HCT116 (cell line): ENCODE measurements at regions not wholly inside any gene's neighbourhood (a gene's known extent, or its start where the extent isn't known, plus 50 kb on each side); places are given as distances from the start of the nearest gene placed in this dataset.

Source experiments
- ATAC-seq: fragments of 200-7000 bp; cut with Tn5 transposase; 2 replicates; pipeline ENCODE4 v1.9.1; 2020; ENCODE audit warnings: mild to moderate bottlenecking, moderate library complexity
- BruUV-seq: library from RNA; stranded (reverse); fragments of 400-500 nt; replicated peaks from 2 replicates; lab custom pipeline; 2021; lab: Mats Ljungman, UMichigan
- CTCF ChIA-PET: fragments of 300-600 bp; sonication (Branson Sonifier 250); formaldehyde crosslinking; loops from one replicate; lab custom pipeline; 2021; ENCODE audit warnings: antibody characterized with exemption; lab: Charles Lee
- POLR2A ChIA-PET: fragments of 300-600, 350-600 bp; sonication (Branson Sonifier 250); formaldehyde crosslinking; loops from one replicate; lab custom pipeline; 2021; ENCODE audit warnings: antibody characterized with exemption; lab: Charles Lee
- RAD21 ChIA-PET, 2 experiments: fragments of 300-600 bp; sonication (Branson Sonifier 250); formaldehyde crosslinking; loops; one replicate each; lab custom pipeline; 2023; ENCODE audit warnings: low total read pairs in 2 of 2; ENCODE audit not compliant: uncharacterized antibody in 2 of 2, unreplicated experiment in 2 of 2, low non-redundant PET in 1 of 2; lab: Charles Lee
- DNase-seq: peaks from one replicate; pipeline ENCODE4 v3.0.0-alpha.2; 2010; ENCODE audit warnings: low read depth, low spot score
- H2AFZ ChIP-seq: fragments of 200-600 bp; shearing (Covaris generic), sonication (generic); 2 replicates; pipeline ENCODE4 v1.6.1; 2017; ENCODE audit warnings: low read depth, mixed run types, mixed read lengths, antibody characterized with exemption, low read length; ENCODE audit not compliant: poor library complexity, severe bottlenecking
- H3K27ac ChIP-seq: 2 replicates; pipeline ENCODE4 v1.5.1; 2012; ENCODE audit warnings: low read depth, low read length
- H3K27me3 ChIP-seq: fragments of 200-600 bp; sonication (generic); 2 replicates; pipeline ENCODE4 v1.6.1; 2016; ENCODE audit warnings: mixed run types, low read length, mixed read lengths; ENCODE audit not compliant: insufficient read depth
- H3K36me3 ChIP-seq, 2 experiments: fragments of 200-500 bp in 1 of 2; fragments of 200-600 bp in 1 of 2; sonication (Bioruptor generic) in 1 of 2; sonication (generic) in 1 of 2; 2 replicates each; pipeline versions ENCODE4 v1.5.1 to v1.6.1; 2014 to 2016; ENCODE audit warnings: low read length in 2 of 2, inconsistent platforms in 1 of 2, mixed read lengths in 1 of 2, mixed run types in 1 of 2; ENCODE audit not compliant: insufficient read depth in 2 of 2, control insufficient read depth in 1 of 2
- H3K4me1 ChIP-seq, 2 experiments: fragments of 200-600 bp in 1 of 2; sonication (generic) in 1 of 2; 2 replicates each; pipeline versions ENCODE4 v1.5.1 to v1.6.1; 2012 to 2017; ENCODE audit warnings: low read length in 2 of 2, inconsistent platforms in 1 of 2, mild to moderate bottlenecking in 1 of 2, mixed read lengths in 1 of 2, mixed run types in 1 of 2, moderate library complexity in 1 of 2; ENCODE audit not compliant: insufficient read depth in 2 of 2, control insufficient read depth in 1 of 2
- H3K4me2 ChIP-seq: fragments of 200-600 bp; sonication (generic); 2 replicates; pipeline ENCODE4 v1.6.1; 2017; ENCODE audit warnings: mixed run types, low read length, mixed read lengths
- H3K4me3 ChIP-seq, 2 experiments: fragments of 200-600 bp in 1 of 2; sonication (generic) in 1 of 2; replicated peaks in 1 of 2; 2 replicates each; pipeline ENCODE4 v1.5.1; 2011 to 2016; ENCODE audit warnings: low read length in 2 of 2, control low read depth in 1 of 2, low read depth in 1 of 2, mild to moderate bottlenecking in 1 of 2, mixed read lengths in 1 of 2, mixed run types in 1 of 2
- H3K79me2 ChIP-seq: fragments of 200-600 bp; sonication (generic); 2 replicates; pipeline ENCODE4 v1.6.1; 2017; ENCODE audit warnings: mild to moderate bottlenecking, mixed run types, low read length, moderate library complexity, mixed read lengths; ENCODE audit not compliant: insufficient read depth
- H3K9ac ChIP-seq: fragments of 200-600 bp; sonication (generic); 2 replicates; pipeline ENCODE4 v1.6.1; 2016; ENCODE audit warnings: low read length, mixed read lengths
- H3K9me2 ChIP-seq: fragments of 200-600 bp; sonication (generic), shearing (Covaris generic); 2 replicates; pipeline ENCODE4 v1.6.1; 2017; ENCODE audit warnings: mixed run types, mild to moderate bottlenecking, moderate library complexity; ENCODE audit not compliant: insufficient read depth
- H3K9me3 ChIP-seq, 2 experiments: fragments of 200-500 bp in 1 of 2; fragments of 200-600 bp in 1 of 2; sonication (Bioruptor generic) in 1 of 2; sonication (generic) in 1 of 2; 2 replicates each; pipeline ENCODE4 v1.6.1; 2014 to 2017; ENCODE audit warnings: low read length in 2 of 2, mixed read lengths in 2 of 2, inconsistent platforms in 1 of 2, low read depth in 1 of 2, mild to moderate bottlenecking in 1 of 2, mixed run types in 1 of 2, moderate library complexity in 1 of 2; ENCODE audit not compliant: control insufficient read depth in 1 of 2, insufficient read depth in 1 of 2
- H4K20me1 ChIP-seq: fragments of 200-600 bp; sonication (generic), shearing (Covaris generic); 2 replicates; pipeline ENCODE4 v1.6.1; 2017; ENCODE audit warnings: mixed run types, mild to moderate bottlenecking, moderate library complexity; ENCODE audit not compliant: insufficient read depth
- CBX3 ChIP-seq: IDR thresholded peaks from 2 replicates; pipeline ENCODE4 v1.6.1; 2012; ENCODE audit warnings: low read depth
- EGR1 ChIP-seq: IDR thresholded peaks from 2 replicates; pipeline ENCODE4 v1.6.1; 2012; ENCODE audit warnings: low read depth
- ELF1 ChIP-seq: IDR thresholded peaks from 2 replicates; pipeline ENCODE4 v1.6.1; 2012; ENCODE audit warnings: low read depth, borderline replicate concordance
- EZH2phosphoT487 ChIP-seq: fragments of 200-600 bp; IDR thresholded peaks from 2 replicates; pipeline ENCODE4 v1.6.1; 2018; ENCODE audit warnings: antibody characterized with exemption, borderline replicate concordance
- FOSL1 ChIP-seq: IDR thresholded peaks from 2 replicates; pipeline ENCODE4 v1.6.1; 2012; ENCODE audit warnings: low read depth
- POLR2A ChIP-seq: IDR thresholded peaks from 2 replicates; pipeline ENCODE4 v1.7.0; 2011; ENCODE audit warnings: borderline replicate concordance; ENCODE audit not compliant: insufficient read depth, insufficient read length; ENCODE audit errors: extremely low read depth
- POLR2AphosphoS5 ChIP-seq: IDR thresholded peaks from 2 replicates; pipeline ENCODE4 v1.6.1; 2011; ENCODE audit warnings: mild to moderate bottlenecking, low read depth, low read length, moderate library complexity
- SIN3A ChIP-seq: IDR thresholded peaks from 2 replicates; pipeline ENCODE4 v1.6.1; 2012; ENCODE audit warnings: low read depth
- SP1 ChIP-seq: IDR thresholded peaks from 2 replicates; pipeline ENCODE4 v1.6.1; 2012; ENCODE audit warnings: low read depth
- SRF ChIP-seq: IDR thresholded peaks from 2 replicates; pipeline ENCODE4 v1.6.1; 2012; ENCODE audit warnings: low read depth
- TCF7L2 ChIP-seq: IDR thresholded peaks from 2 replicates; pipeline ENCODE4 v1.7.0; 2011; ENCODE audit warnings: borderline replicate concordance, inconsistent platforms; ENCODE audit not compliant: insufficient read depth, insufficient read length; ENCODE audit errors: extremely low read depth
- YY1 ChIP-seq: IDR thresholded peaks from 2 replicates; pipeline ENCODE4 v1.6.1; 2011; ENCODE audit warnings: low read length, low read depth, moderate library complexity, mild to moderate bottlenecking; ENCODE audit not compliant: insufficient replicate concordance; ENCODE audit errors: extremely low read depth
- ZNF274 ChIP-seq: fragments of 200-500 bp; sonication (Bioruptor generic); IDR thresholded peaks from 2 replicates; pipeline ENCODE4 v1.6.1; 2014; ENCODE audit warnings: mild to moderate bottlenecking, low read depth, low read length, inconsistent platforms
- intact Hi-C: fragments of 100-400 bp; cut with micrococcal nuclease; formaldehyde crosslinking; loops from 2 replicates; pipeline ENCODE4 v1.10.0; 2022
- TF ChIP-seq, protein P1 (sequence below): IDR thresholded peaks from 2 replicates; pipeline ENCODE4 v1.6.1; 2011; ENCODE audit warnings: mild to moderate bottlenecking, low read length, moderate library complexity; ENCODE audit not compliant: insufficient replicate concordance; ENCODE audit errors: extremely low read depth
- TF ChIP-seq, protein P2 (sequence below), 3 experiments: fragments of 200-600 bp in 1 of 3; sonication (generic) in 1 of 3; IDR thresholded peaks in 2 of 3; conservative IDR thresholded peaks in 1 of 3; 2 replicates each; pipeline ENCODE4 v1.5.1; 2012 to 2017; ENCODE audit warnings: low read depth in 2 of 3, low read length in 2 of 3, antibody characterized with exemption in 1 of 3, borderline replicate concordance in 1 of 3, control low read depth in 1 of 3, mild to moderate bottlenecking in 1 of 3, mixed read lengths in 1 of 3, mixed run types in 1 of 3, moderate library complexity in 1 of 3; ENCODE audit not compliant: insufficient read depth in 1 of 3
- TF ChIP-seq, protein P3 (sequence below): IDR thresholded peaks from 2 replicates; pipeline ENCODE4 v1.6.1; 2012
- TF ChIP-seq, protein P4 (sequence below): IDR thresholded peaks from 2 replicates; pipeline ENCODE4 v1.6.1; 2012

DNA sequence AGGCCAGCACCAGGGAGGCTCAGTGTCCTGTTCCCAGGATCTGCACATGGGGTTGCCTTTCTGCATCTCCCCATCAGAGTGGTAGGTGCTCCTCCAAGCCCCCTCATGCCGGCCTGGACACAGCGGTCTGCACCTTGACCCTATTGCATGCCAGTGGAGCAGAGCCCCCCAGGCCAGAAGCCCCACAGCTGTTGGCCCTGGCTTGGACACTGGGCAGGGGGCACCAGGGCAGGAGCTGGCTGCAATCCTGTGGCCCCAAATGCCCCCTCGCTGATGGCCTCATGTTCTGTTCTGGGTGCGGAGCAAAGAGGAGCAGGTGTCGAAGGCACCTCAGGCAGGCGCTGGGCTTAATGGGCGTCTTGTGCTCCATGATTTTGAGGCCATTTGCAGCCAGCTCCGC lies 62.7 kb downstream of the CCDC74A start:
- Histone ChIP-seq H3K4me1 (no peaks in the 10 kb centered on the region), H3K4me3 (no peak overlapping the region), H3K36me3 (no peaks in the 10 kb centered on the region), H3K9me3 (no peaks in the 10 kb centered on the region), H3K27me3 (peaks cover 44% of the 10 kb centered on the region), H4K20me1 (no peaks in the 10 kb centered on the region), H3K27ac (no peak overlapping the region), H3K79me2 (no peaks in the 10 kb centered on the region), H3K9me2 (no peaks in the 10 kb centered on the region), H3K4me2 (no peak overlapping the region), H2AFZ (no peak overlapping the region), H3K9ac (no peak overlapping the region)
- POLR2A ChIA-PET = no interaction called here
- ATAC-seq = no peak
- RAD21 ChIA-PET = no interaction called here
- DNase-seq = no peak
- BruUV-seq = no TSS peak
- intact Hi-C loops = no loop called here
- no peak for TF ChIP-seq EZH2phosphoT487
- TF ChIP-seq SIN3A = no peak
- no peak for TF ChIP-seq SRF
- TF ChIP-seq POLR2AphosphoS5 = no peak
- no peak for TF ChIP-seq EGR1
- TF ChIP-seq POLR2A = no peak
- TF ChIP-seq ZNF274 = no peak
- TF ChIP-seq, protein P1, sequence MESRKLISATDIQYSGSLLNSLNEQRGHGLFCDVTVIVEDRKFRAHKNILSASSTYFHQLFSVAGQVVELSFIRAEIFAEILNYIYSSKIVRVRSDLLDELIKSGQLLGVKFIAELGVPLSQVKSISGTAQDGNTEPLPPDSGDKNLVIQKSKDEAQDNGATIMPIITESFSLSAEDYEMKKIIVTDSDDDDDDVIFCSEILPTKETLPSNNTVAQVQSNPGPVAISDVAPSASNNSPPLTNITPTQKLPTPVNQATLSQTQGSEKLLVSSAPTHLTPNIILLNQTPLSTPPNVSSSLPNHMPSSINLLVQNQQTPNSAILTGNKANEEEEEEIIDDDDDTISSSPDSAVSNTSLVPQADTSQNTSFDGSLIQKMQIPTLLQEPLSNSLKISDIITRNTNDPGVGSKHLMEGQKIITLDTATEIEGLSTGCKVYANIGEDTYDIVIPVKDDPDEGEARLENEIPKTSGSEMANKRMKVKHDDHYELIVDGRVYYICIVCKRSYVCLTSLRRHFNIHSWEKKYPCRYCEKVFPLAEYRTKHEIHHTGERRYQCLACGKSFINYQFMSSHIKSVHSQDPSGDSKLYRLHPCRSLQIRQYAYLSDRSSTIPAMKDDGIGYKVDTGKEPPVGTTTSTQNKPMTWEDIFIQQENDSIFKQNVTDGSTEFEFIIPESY = no peak
- CTCF ChIA-PET = no interaction called here

DNA sequence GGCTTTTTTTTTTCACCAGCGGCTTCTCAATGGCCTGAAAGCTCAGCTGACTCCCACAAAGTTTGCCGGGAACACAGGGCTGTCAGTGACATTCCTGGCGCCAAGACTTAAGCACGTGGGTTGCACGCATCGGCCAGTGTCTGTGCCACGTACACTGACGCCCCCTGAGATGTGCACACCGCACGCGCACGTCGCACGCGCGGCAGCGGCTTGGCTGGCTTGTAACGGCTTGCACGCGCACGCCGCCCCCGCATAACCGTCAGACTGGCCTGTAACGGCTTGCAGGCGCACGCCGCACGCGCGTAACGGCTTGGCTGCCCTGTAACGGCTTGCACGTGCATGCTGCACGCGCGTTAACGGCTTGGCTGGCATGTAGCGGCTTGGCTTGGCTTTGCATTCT lies 63.2 kb downstream of the CCDC74A start:
- Histone ChIP-seq H2AFZ (no peak overlapping the region), H4K20me1 (no peaks in the 10 kb centered on the region)
- intact Hi-C loops = no loop called here
- no peak for TF ChIP-seq YY1
- TF ChIP-seq SP1 = no peak
- TF ChIP-seq, protein P2, sequence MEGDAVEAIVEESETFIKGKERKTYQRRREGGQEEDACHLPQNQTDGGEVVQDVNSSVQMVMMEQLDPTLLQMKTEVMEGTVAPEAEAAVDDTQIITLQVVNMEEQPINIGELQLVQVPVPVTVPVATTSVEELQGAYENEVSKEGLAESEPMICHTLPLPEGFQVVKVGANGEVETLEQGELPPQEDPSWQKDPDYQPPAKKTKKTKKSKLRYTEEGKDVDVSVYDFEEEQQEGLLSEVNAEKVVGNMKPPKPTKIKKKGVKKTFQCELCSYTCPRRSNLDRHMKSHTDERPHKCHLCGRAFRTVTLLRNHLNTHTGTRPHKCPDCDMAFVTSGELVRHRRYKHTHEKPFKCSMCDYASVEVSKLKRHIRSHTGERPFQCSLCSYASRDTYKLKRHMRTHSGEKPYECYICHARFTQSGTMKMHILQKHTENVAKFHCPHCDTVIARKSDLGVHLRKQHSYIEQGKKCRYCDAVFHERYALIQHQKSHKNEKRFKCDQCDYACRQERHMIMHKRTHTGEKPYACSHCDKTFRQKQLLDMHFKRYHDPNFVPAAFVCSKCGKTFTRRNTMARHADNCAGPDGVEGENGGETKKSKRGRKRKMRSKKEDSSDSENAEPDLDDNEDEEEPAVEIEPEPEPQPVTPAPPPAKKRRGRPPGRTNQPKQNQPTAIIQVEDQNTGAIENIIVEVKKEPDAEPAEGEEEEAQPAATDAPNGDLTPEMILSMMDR (IDR thresholded peaks at IDR 0.05 in 2 of 3, conservative IDR thresholded peaks at IDR 0.05 in 1 of 3; ENCODE audit: borderline replicate concordance in 1 of 3, insufficient read depth in 1 of 3, low read depth in 2 of 3, low read length in 2 of 3) = no peak
- TF ChIP-seq ELF1 = no peak
- no peak for TF ChIP-seq SRF
- TF ChIP-seq FOSL1 = no peak
- TF ChIP-seq, protein P3, sequence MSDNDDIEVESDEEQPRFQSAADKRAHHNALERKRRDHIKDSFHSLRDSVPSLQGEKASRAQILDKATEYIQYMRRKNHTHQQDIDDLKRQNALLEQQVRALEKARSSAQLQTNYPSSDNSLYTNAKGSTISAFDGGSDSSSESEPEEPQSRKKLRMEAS = no peak
- TF ChIP-seq TCF7L2 = no peak
- TF ChIP-seq, protein P4, sequence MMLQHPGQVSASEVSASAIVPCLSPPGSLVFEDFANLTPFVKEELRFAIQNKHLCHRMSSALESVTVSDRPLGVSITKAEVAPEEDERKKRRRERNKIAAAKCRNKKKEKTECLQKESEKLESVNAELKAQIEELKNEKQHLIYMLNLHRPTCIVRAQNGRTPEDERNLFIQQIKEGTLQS = no peak
- TF ChIP-seq CBX3 = no peak
- no peak for TF ChIP-seq POLR2A

More for the DNA sequence above, 63.2 kb downstream of the CCDC74A start:
- H3K27ac ChIP-seq = no peak overlapping the region
- no peaks in the 10 kb centered on the region for H3K79me2 ChIP-seq
- H3K4me3 ChIP-seq = no peak overlapping the region
- ATAC-seq (no peak), DNase-seq (no peak)
- ChIA-PET POLR2A (no interaction called here), CTCF (no interaction called here), RAD21 (no interaction called here)
- no TSS peak for BruUV-seq
- peaks cover 39% of the 10 kb centered on the region for H3K27me3 ChIP-seq
- H3K9me3 ChIP-seq = no peaks in the 10 kb centered on the region
- no peaks in the 10 kb centered on the region for H3K36me3 ChIP-seq
- no peak overlapping the region for H3K9ac ChIP-seq
- H3K4me2 ChIP-seq = no peak overlapping the region
- no peaks in the 10 kb centered on the region for H3K9me2 ChIP-seq
- H3K4me1 ChIP-seq = no peaks in the 10 kb centered on the region
